NCI-H2171 treated with DMSO at 0.1 percent for 48 hours (cell line): ENCODE measurements at regions not wholly inside any gene's neighbourhood (a gene's known extent, or its start where the extent isn't known, plus 50 kb on each side); places are given as distances from the start of the nearest gene placed in this dataset.
A peak's percentile ranks its signal among the peaks of the same experiment; 100 is the strongest.

ENCODE experiments used
- DNase-seq: peaks from one replicate; lab custom pipeline; 2025; lab: John Stamatoyannopoulos, UW

DNA sequence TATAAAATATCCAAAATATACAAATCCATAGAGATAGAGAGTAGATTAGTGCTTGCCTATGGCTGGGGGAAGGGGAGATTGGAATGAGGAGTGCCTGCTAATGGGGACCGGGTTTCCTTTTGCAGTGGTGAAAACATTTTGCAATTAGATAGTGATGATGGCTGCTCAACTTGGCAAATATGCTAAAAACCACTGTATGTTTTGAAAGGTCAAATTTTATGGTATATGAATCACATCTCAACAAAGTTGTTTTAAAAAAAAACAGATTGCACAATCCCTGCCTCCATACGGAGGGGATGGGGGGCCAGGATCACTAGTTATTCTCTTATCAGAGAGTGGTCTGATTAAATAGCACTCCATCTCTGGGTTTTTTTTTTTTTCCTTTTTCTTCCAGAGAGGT, 76.9 kb upstream of the RIPOR2 start:
- peak; percentile 64 for DNase-seq

GRCh38 chr6:25013246-25013645, 77.5 kb upstream of the RIPOR2 start:
- peak; percentile 64 for DNase-seq

- no peak for DNase-seq
Measured at GRCh38 chr6:25014369-25014768, 78.6 kb upstream of the RIPOR2 start.

- peak; percentile 52 for DNase-seq
Measured at GRCh38 chr6:25014791-25015560, 79.2 kb upstream of the RIPOR2 start.

GRCh38 chr6:25016014-25016720, 80.4 kb upstream of the RIPOR2 start:
- DNase-seq, result no peak

GRCh38 chr6:25017486-25017885, 81.7 kb upstream of the RIPOR2 start:
- DNase-seq, result no peak

DNA sequence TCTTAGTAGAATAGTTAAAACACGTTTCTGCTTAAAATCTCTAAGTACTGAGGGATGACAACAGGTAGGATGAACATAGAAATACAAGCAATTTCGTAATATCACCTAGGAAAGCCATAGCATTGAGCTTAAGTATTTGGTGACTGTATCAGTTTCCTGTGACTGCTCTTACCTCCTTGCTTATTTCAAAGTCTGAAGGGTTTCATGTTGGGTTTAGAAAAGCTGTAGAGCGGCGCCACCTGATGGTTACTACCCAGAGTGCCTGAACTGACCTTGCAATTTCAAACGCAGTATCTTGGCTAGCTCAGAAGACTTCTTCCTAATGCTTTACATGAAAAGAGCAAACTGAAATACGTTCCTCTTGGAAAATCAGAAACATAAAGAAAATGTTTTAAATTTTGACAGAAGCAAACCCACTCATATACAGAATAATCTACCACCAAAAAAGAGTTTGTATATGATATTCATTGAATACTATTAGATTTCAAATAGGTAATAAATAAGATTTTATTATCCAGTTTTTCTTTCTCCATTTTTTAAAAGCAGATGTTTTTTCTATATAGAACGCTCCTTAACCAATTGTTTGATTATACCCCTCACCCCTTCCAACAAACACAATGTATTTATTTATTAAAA, 82.3 kb upstream of the RIPOR2 start:
- DNase-seq, result no peak

- DNase-seq, result no peak
Measured at GRCh38 chr6:25018568-25018954, 82.8 kb upstream of the RIPOR2 start.

DNA sequence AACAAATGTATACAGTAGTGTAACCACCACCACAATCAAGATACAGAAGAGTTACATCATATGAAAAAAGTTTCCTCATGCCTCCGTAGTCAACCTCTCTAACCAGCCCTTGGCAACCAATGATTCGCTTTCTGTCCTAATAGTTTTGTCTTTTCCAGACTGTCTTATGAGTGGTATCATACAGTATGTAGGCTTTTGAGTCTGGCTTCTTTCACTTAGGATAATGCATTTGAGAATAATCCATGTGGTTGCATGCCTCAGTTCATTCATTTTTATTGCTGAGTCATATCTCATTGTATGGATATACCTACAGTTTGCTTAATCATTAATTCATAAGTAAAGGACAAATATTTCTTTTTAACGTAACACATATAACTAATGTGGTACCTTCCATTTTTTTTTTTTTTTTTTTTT, 86.4 kb upstream of the RIPOR2 start:
- DNase-seq, result no peak

DNA sequence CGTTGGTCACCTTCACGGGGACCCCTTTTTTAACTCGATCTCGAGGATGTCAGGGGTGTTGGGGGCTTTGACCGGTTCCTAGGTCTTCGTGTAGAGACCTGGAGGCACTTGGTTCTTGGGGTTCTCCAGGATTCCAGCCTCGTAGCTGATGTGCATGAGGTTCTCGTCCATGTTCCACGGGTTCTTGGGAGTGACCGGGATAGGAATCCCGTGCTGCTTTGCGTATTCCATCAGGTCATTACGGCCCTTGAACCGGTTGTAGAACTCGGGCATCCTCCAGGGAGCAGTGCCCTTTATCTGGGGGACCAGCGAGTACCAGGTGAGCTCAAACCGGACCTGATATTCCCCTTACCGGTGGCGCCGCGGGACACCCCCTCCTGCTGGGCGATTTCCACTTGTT, 88.0 kb upstream of the RIPOR2 start:
- no peak for DNase-seq

- no peak for DNase-seq
Measured at GRCh38 chr6:25024821-25025220, 89.1 kb upstream of the RIPOR2 start.

DNA sequence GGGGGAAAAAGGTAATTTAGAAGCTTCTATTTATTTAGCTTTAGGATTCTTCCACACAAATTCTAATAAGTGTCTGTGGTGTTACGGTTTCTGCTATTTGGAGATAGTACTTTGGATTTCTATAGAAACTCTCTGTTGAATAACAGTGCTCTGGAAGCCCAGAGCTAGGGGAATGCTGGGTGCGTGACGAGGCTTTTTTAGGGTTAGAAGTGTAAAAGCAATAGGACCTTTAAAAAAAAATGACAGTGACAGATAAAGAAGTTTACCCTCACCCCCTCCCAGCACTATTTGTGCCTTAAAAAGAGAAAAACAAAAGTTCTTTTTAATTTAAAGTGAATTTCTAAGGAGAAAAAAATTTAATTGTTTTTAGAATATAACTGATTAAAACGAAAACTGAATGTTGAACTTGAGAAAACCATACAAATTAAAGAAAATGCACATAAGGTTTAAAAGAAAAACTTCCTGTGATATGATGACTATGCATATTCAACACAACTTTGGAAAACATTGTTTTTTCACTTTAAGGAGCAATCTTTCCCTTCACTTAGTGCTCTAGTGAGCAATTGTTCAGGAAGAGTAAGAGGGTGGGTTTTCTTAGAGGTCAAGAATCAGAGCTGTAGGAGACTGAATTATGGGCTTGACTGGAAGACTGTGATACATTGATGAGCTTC, 89.6 kb upstream of the RIPOR2 start:
- DNase-seq, result no peak

DNA sequence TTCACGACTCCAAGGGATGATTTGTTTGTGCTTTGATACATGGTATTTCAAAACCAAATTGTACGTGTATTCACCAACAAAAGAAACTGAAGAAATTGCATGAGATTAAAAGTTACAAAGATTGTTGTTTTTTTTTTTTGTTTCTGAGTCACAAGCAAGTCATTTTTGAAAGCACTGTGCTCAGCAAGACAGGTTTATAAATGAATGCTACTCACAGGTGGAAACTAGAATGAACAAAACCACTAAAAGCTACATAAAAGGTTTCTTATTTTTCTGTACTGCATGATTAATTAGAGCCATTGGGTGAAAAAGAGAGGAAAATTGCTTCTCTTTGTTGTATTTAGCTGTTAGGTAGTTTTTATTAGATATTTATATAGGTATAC, 90.2 kb upstream of the RIPOR2 start:
- no peak for DNase-seq

DNA sequence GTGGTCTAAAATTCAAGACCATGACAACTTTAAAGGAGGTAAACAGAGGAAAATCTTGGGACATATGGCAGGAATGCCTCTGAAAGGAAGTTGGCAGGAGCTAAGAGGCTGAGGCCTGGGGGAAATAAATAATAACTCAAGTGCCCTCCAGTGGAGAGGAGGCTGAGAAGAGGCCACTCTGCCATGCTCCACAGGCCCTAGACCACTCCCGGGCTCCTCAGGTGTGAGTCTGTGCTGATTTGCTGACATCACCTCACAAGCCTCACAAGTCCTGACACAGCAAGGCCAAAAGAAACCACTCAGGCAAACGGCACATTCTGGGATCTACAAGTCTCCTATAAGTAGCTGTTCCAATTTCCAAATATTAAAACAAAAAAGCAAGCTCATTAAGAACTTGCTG, 91.0 kb upstream of the RIPOR2 start:
- DNase-seq, result peak; percentile 54

GRCh38 chr6:25027221-25027916, 91.6 kb upstream of the RIPOR2 start:
- no peak for DNase-seq

- no peak for DNase-seq
Measured at GRCh38 chr6:25028328-25028727, 92.6 kb upstream of the RIPOR2 start.

- DNase-seq, result no peak
Measured at GRCh38 chr6:25032934-25033333, 97.2 kb upstream of the RIPOR2 start.

GRCh38 chr6:25034431-25034921, 98.7 kb upstream of the RIPOR2 start:
- no peak for DNase-seq

DNA sequence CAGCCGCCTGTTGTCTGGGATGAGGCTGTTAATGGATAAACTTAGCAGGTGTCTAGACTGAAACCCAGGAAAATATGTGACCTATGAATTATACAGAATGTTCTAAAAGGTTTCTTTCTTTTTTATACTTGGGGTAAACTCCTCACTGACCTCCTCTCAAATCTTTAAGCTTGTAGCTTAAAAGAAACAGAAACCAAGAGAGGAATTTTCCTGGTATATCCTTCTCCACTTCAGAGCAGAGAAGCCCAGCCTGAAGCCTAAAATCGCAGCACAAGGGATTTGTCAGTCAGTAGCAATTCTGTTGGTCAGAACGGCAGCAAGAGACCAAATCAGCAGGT, 99.4 kb upstream of the RIPOR2 start:
- DNase-seq, result no peak

GRCh38 chr6:25035512-25036435, 100.0 kb upstream of the RIPOR2 start:
- DNase-seq, result no peak

GRCh38 chr6:25036461-25036860, 100.7 kb upstream of the RIPOR2 start:
- DNase-seq, result no peak
